ENCODE measurements at regions not wholly inside any gene's neighbourhood (a gene's known extent, or its start where the extent isn't known, plus 50 kb on each side); places are given as distances from the start of the nearest gene placed in this dataset.

DNA sequence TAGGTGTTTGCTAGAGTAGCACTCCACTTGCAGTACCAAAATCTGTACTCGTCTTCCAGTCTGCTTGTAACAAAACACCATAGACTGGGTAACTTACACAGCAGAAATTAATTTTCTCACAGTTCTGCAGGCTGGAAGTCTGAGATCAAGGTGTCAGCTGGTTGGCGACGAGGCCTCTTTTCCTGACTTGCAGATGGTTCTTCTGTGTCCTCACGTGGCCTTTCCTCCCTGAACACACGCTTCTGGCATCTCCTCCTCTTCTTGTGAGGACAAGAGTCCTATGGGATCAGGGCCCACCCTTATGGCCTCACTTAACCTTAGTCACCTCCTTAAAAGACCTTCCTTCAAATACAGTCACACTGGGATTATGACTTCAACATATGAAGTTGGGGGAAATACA is 493.5 kb upstream of the MYT1L start:
- Histone ChIP-seq H3K9me3 (replicated peaks; ENCODE audit: control insufficient read depth, insufficient read depth, low read depth, low read length) (no peaks in the 10 kb centered on the region), H3K79me2 (ENCODE audit: control insufficient read depth, insufficient read depth, low read length) (no peaks in the 10 kb centered on the region), H3K4me1 (replicated peaks in 1 of 2; ENCODE audit: control insufficient read depth in 2 of 2, insufficient read depth in 2 of 2, low read length in 2 of 2) (no peaks in the 10 kb centered on the region), H3K4me2 (ENCODE audit: insufficient read depth, low read length) (no peak overlapping the region), H3K4me3 (no peak overlapping the region), H3K27ac (ENCODE audit: extremely low read depth, low read depth, low read length) (no peak overlapping the region), H2AFZ (ENCODE audit: low read depth, low read length) (no peak overlapping the region), H4K20me1 (replicated peaks; ENCODE audit: control insufficient read depth, insufficient read depth, low read length) (no peaks in the 10 kb centered on the region), H3K9ac (ENCODE audit: insufficient read depth in 1 of 2, low read depth in 2 of 2, low read length in 2 of 2) (no peak overlapping the region), H3K9me1 (ENCODE audit: control insufficient read depth, insufficient read depth, low read length) (no peaks in the 10 kb centered on the region), H3K27me3 (ENCODE audit: control insufficient read depth in 2 of 2, insufficient read depth in 2 of 2, low read length in 2 of 2) (peaks cover 0 to 41% of the 10 kb centered on the region in 2 experiments; a peak in 2 of 5 replicates), H3K36me3 (ENCODE audit: control insufficient read depth, insufficient read depth, low read length) (no peaks in the 10 kb centered on the region)
- in situ Hi-C loops (cut with MboI) (no loop called here), intact Hi-C loops (cut with micrococcal nuclease) (no loop called here)
- DNase-seq (ENCODE audit: extremely low read depth in 1 of 4, low spot score in 3 of 4) (no peak), FAIRE-seq (no peak), ATAC-seq (no peak)
- WGBS (ENCODE audit: insufficient coverage, low coverage, missing lambda C conversion rate): 3% methylated on average over 5 of the region's 5 CpGs
- ChIA-PET CTCF (ENCODE audit: low intra/inter-chr PET ratio) (no interaction called here), POLR2A (no interaction called here)
- no TSS peak for BruUV-seq (replicated peaks)
- TF ChIP-seq EHMT2 (IDR thresholded peaks at IDR 0.05) (no peak), ATF2 (CRISPR knock-in tag; IDR thresholded peaks at IDR 0.05) (no peak)

- H2AFZ ChIP-seq (ENCODE audit: low read depth, low read length): no peak overlapping the region
- H3K27me3 ChIP-seq (ENCODE audit: control insufficient read depth in 2 of 2, insufficient read depth in 2 of 2, low read length in 2 of 2): peaks cover 0 to 32% of the 10 kb centered on the region in 2 experiments; a peak in 2 of 5 replicates
- H3K9me1 ChIP-seq (ENCODE audit: control insufficient read depth, insufficient read depth, low read length): no peaks in the 10 kb centered on the region
- H3K4me2 ChIP-seq (ENCODE audit: insufficient read depth, low read length): no peak overlapping the region
- no TSS peak for BruUV-seq (replicated peaks)
- no peaks in the 10 kb centered on the region for H3K4me1 ChIP-seq (replicated peaks in 1 of 2; ENCODE audit: control insufficient read depth in 2 of 2, insufficient read depth in 2 of 2, low read length in 2 of 2)
- POLR2A ChIA-PET: no interaction called here
- TF ChIP-seq TEAD2 (tag; IDR thresholded peaks at IDR 0.05): no peak
- no peak for TF ChIP-seq THRB (CRISPR knock-in tag; conservative IDR thresholded peaks at IDR 0.05)
- TF ChIP-seq L3MBTL2 (IDR thresholded peaks at IDR 0.05): no peak
- TF ChIP-seq GABPA (tag; conservative IDR thresholded peaks at IDR 0.05; ENCODE audit: low read depth): no peak
- TF ChIP-seq HBP1 (CRISPR knock-in tag; IDR thresholded peaks at IDR 0.05): no peak
- no peak for TF ChIP-seq ZNF354B (CRISPR knock-in tag; IDR thresholded peaks at IDR 0.05)
- intact Hi-C loops (cut with micrococcal nuclease) (no loop called here), in situ Hi-C loops (cut with MboI) (no loop called here)
- DNase-seq (ENCODE audit: extremely low read depth in 1 of 4, low spot score in 3 of 4): no peak
- H3K27ac ChIP-seq (ENCODE audit: extremely low read depth, low read depth, low read length): no peak overlapping the region
- H3K4me3 ChIP-seq: no peak overlapping the region
- FAIRE-seq: no peak
- H3K9ac ChIP-seq (ENCODE audit: insufficient read depth in 1 of 2, low read depth in 2 of 2, low read length in 2 of 2): no peak overlapping the region
- ATAC-seq: no peak
- WGBS (ENCODE audit: insufficient coverage, low coverage, missing lambda C conversion rate): 3% methylated on average over 3 of the region's 3 CpGs
- no peaks in the 10 kb centered on the region for H4K20me1 ChIP-seq (replicated peaks; ENCODE audit: control insufficient read depth, insufficient read depth, low read length)
- CTCF ChIA-PET (ENCODE audit: low intra/inter-chr PET ratio): no interaction called here
- no peaks in the 10 kb centered on the region for H3K9me3 ChIP-seq (replicated peaks; ENCODE audit: control insufficient read depth, insufficient read depth, low read depth, low read length)
- H3K79me2 ChIP-seq (ENCODE audit: control insufficient read depth, insufficient read depth, low read length): no peaks in the 10 kb centered on the region
- no peaks in the 10 kb centered on the region for H3K36me3 ChIP-seq (ENCODE audit: control insufficient read depth, insufficient read depth, low read length)
Measured at GRCh38 chr2:2823061-2823753, 492.1 kb upstream of the MYT1L start.

All from K562 (cell line).